GM18861 (cell line): ENCODE measurements at regions not wholly inside any gene's neighbourhood (a gene's known extent, or its start where the extent isn't known, plus 50 kb on each side); places are given as distances from the start of the nearest gene placed in this dataset.

Source experiments
- ATAC-seq: cut with Tn5 transposase; IDR thresholded peaks from one replicate; pipeline ENCODE4 v1.9.1; 2021; ENCODE audit not compliant: unreplicated experiment

GRCh38 chr3:189108735-189109134, 63.0 kb upstream of the TPRG1 start:
- no peak for ATAC-seq

GRCh38 chr3:189109145-189109544, 62.6 kb upstream of the TPRG1 start:
- ATAC-seq = no peak

- no peak for ATAC-seq
Observed at GRCh38 chr3:189117087-189117486, 54.7 kb upstream of the TPRG1 start.

GRCh38 chr3:189118896-189119295, 52.9 kb upstream of the TPRG1 start:
- ATAC-seq = no peak

- ATAC-seq = no peak
Observed at GRCh38 chr3:189119950-189120349, 51.8 kb upstream of the TPRG1 start.

GRCh38 chr3:189121092-189121491, 50.7 kb upstream of the TPRG1 start:
- ATAC-seq = no peak
